ENCODE measurements at regions not wholly inside any gene's neighbourhood (a gene's known extent, or its start where the extent isn't known, plus 50 kb on each side); places are given as distances from the start of the nearest gene placed in this dataset.
"Not testable (repeated sequence)": the region's sequence is repeated elsewhere in the genome, so short reads cannot be mapped to it uniquely, and the experiment has no call there.

- CTCF ChIA-PET; POLR2A ChIA-PET; H3K9me3 ChIP-seq (ENCODE audit: control insufficient read depth in 1 of 2, insufficient read depth in 1 of 2, low read length in 2 of 2); H3K4me3 ChIP-seq (ENCODE audit: low read length); H3K27ac ChIP-seq (ENCODE audit: low read depth in 1 of 2, low read length in 2 of 2); H3K27ac Mint-ChIP-seq; DNase-seq; H3K36me3 Mint-ChIP-seq (ENCODE audit: low read depth); H3K9me3 Mint-ChIP-seq; H3K4me1 ChIP-seq (ENCODE audit: insufficient read depth, low read length); H3K27me3 Mint-ChIP-seq; H3K36me3 ChIP-seq (ENCODE audit: insufficient read depth, low read length); ATAC-seq (ENCODE audit: poor library complexity); intact Hi-C loops (cut with DNase I, micrococcal nuclease); H3K4me3 Mint-ChIP-seq; H3K27me3 ChIP-seq (ENCODE audit: control insufficient read depth in 1 of 2, insufficient read depth in 2 of 2, low read length in 2 of 2); H3K4me1 Mint-ChIP-seq (ENCODE audit: low read depth): not testable (repeated sequence)
Observed at GRCh38 chr9:66794769-66795168, 105.8 kb upstream of the ZNF658 start.

GRCh38 chr9:66795723-66796503, 104.6 kb upstream of the ZNF658 start:
- H3K4me1 Mint-ChIP-seq (ENCODE audit: low read depth); H3K9me3 ChIP-seq (ENCODE audit: control insufficient read depth in 1 of 2, insufficient read depth in 1 of 2, low read length in 2 of 2); H3K4me3 ChIP-seq (ENCODE audit: low read length); H3K27ac ChIP-seq (ENCODE audit: low read depth in 1 of 2, low read length in 2 of 2); H3K4me3 Mint-ChIP-seq; DNase-seq; CTCF ChIA-PET; POLR2A ChIA-PET; H3K27me3 ChIP-seq (ENCODE audit: control insufficient read depth in 1 of 2, insufficient read depth in 2 of 2, low read length in 2 of 2); H3K27me3 Mint-ChIP-seq; H3K36me3 ChIP-seq (ENCODE audit: insufficient read depth, low read length); intact Hi-C loops (cut with DNase I, micrococcal nuclease); H3K4me1 ChIP-seq (ENCODE audit: insufficient read depth, low read length); H3K36me3 Mint-ChIP-seq (ENCODE audit: low read depth); H3K9me3 Mint-ChIP-seq; H3K27ac Mint-ChIP-seq; ATAC-seq (ENCODE audit: poor library complexity): not testable (repeated sequence)

GRCh38 chr9:66797905-66798616, 102.5 kb upstream of the ZNF658 start:
- H3K27me3 Mint-ChIP-seq; H3K4me1 Mint-ChIP-seq (ENCODE audit: low read depth); POLR2A ChIA-PET; H3K27ac ChIP-seq (ENCODE audit: low read depth in 1 of 2, low read length in 2 of 2); H3K27ac Mint-ChIP-seq; H3K4me1 ChIP-seq (ENCODE audit: insufficient read depth, low read length); H3K27me3 ChIP-seq (ENCODE audit: control insufficient read depth in 1 of 2, insufficient read depth in 2 of 2, low read length in 2 of 2); H3K4me3 ChIP-seq (ENCODE audit: low read length); DNase-seq; H3K36me3 ChIP-seq (ENCODE audit: insufficient read depth, low read length); H3K9me3 Mint-ChIP-seq; H3K9me3 ChIP-seq (ENCODE audit: control insufficient read depth in 1 of 2, insufficient read depth in 1 of 2, low read length in 2 of 2); ATAC-seq (ENCODE audit: poor library complexity); intact Hi-C loops (cut with DNase I, micrococcal nuclease); H3K36me3 Mint-ChIP-seq (ENCODE audit: low read depth); H3K4me3 Mint-ChIP-seq; CTCF ChIA-PET: not testable (repeated sequence)

GRCh38 chr9:66803619-66804018, 96.9 kb upstream of the ZNF658 start:
- CTCF ChIA-PET; H3K4me1 Mint-ChIP-seq (ENCODE audit: low read depth); H3K27me3 Mint-ChIP-seq; H3K27ac ChIP-seq (ENCODE audit: low read depth in 1 of 2, low read length in 2 of 2); H3K36me3 Mint-ChIP-seq (ENCODE audit: low read depth); POLR2A ChIA-PET; H3K4me3 ChIP-seq (ENCODE audit: low read length); ATAC-seq (ENCODE audit: poor library complexity); DNase-seq; H3K4me1 ChIP-seq (ENCODE audit: insufficient read depth, low read length); intact Hi-C loops (cut with DNase I, micrococcal nuclease); H3K9me3 Mint-ChIP-seq; H3K36me3 ChIP-seq (ENCODE audit: insufficient read depth, low read length); H3K27ac Mint-ChIP-seq; H3K27me3 ChIP-seq (ENCODE audit: control insufficient read depth in 1 of 2, insufficient read depth in 2 of 2, low read length in 2 of 2); H3K9me3 ChIP-seq (ENCODE audit: control insufficient read depth in 1 of 2, insufficient read depth in 1 of 2, low read length in 2 of 2); H3K4me3 Mint-ChIP-seq: not testable (repeated sequence)

- H3K4me3 Mint-ChIP-seq; H3K9me3 ChIP-seq (ENCODE audit: control insufficient read depth in 1 of 2, insufficient read depth in 1 of 2, low read length in 2 of 2); H3K4me3 ChIP-seq (ENCODE audit: low read length); H3K4me1 ChIP-seq (ENCODE audit: insufficient read depth, low read length); H3K27me3 ChIP-seq (ENCODE audit: control insufficient read depth in 1 of 2, insufficient read depth in 2 of 2, low read length in 2 of 2); POLR2A ChIA-PET; H3K4me1 Mint-ChIP-seq (ENCODE audit: low read depth); intact Hi-C loops (cut with DNase I, micrococcal nuclease); H3K27ac Mint-ChIP-seq; H3K36me3 ChIP-seq (ENCODE audit: insufficient read depth, low read length); DNase-seq; H3K36me3 Mint-ChIP-seq (ENCODE audit: low read depth); H3K27me3 Mint-ChIP-seq; H3K9me3 Mint-ChIP-seq; CTCF ChIA-PET; ATAC-seq (ENCODE audit: poor library complexity); H3K27ac ChIP-seq (ENCODE audit: low read depth in 1 of 2, low read length in 2 of 2): not testable (repeated sequence)
Observed at GRCh38 chr9:66810247-66810646, 90.3 kb upstream of the ZNF658 start.

- H3K27me3 ChIP-seq (ENCODE audit: control insufficient read depth in 1 of 2, insufficient read depth in 2 of 2, low read length in 2 of 2); H3K4me3 Mint-ChIP-seq; intact Hi-C loops (cut with DNase I, micrococcal nuclease); H3K4me1 Mint-ChIP-seq (ENCODE audit: low read depth); DNase-seq; H3K36me3 Mint-ChIP-seq (ENCODE audit: low read depth); H3K9me3 Mint-ChIP-seq; H3K36me3 ChIP-seq (ENCODE audit: insufficient read depth, low read length); H3K27ac Mint-ChIP-seq; H3K27me3 Mint-ChIP-seq; H3K4me1 ChIP-seq (ENCODE audit: insufficient read depth, low read length); H3K4me3 ChIP-seq (ENCODE audit: low read length); POLR2A ChIA-PET; H3K27ac ChIP-seq (ENCODE audit: low read depth in 1 of 2, low read length in 2 of 2); ATAC-seq (ENCODE audit: poor library complexity); CTCF ChIA-PET; H3K9me3 ChIP-seq (ENCODE audit: control insufficient read depth in 1 of 2, insufficient read depth in 1 of 2, low read length in 2 of 2): not testable (repeated sequence)
Observed at GRCh38 chr9:66812367-66812766, 88.2 kb upstream of the ZNF658 start.

GRCh38 chr9:66812967-66813366, 87.6 kb upstream of the ZNF658 start:
- H3K4me3 Mint-ChIP-seq; H3K4me3 ChIP-seq (ENCODE audit: low read length); CTCF ChIA-PET; H3K27ac ChIP-seq (ENCODE audit: low read depth in 1 of 2, low read length in 2 of 2); H3K27me3 Mint-ChIP-seq; H3K4me1 Mint-ChIP-seq (ENCODE audit: low read depth); H3K9me3 ChIP-seq (ENCODE audit: control insufficient read depth in 1 of 2, insufficient read depth in 1 of 2, low read length in 2 of 2); H3K9me3 Mint-ChIP-seq; ATAC-seq (ENCODE audit: poor library complexity); POLR2A ChIA-PET; H3K4me1 ChIP-seq (ENCODE audit: insufficient read depth, low read length); H3K36me3 Mint-ChIP-seq (ENCODE audit: low read depth); H3K27ac Mint-ChIP-seq; H3K36me3 ChIP-seq (ENCODE audit: insufficient read depth, low read length); intact Hi-C loops (cut with DNase I, micrococcal nuclease); DNase-seq; H3K27me3 ChIP-seq (ENCODE audit: control insufficient read depth in 1 of 2, insufficient read depth in 2 of 2, low read length in 2 of 2): not testable (repeated sequence)

Data from CD4-positive, alpha-beta T cell (primary cell).